ENCODE measurements at regions not wholly inside any gene's neighbourhood (a gene's known extent, or its start where the extent isn't known, plus 50 kb on each side); places are given as distances from the start of the nearest gene placed in this dataset.
A peak's percentile ranks its signal among the peaks of the same experiment; 100 is the strongest.

DNA sequence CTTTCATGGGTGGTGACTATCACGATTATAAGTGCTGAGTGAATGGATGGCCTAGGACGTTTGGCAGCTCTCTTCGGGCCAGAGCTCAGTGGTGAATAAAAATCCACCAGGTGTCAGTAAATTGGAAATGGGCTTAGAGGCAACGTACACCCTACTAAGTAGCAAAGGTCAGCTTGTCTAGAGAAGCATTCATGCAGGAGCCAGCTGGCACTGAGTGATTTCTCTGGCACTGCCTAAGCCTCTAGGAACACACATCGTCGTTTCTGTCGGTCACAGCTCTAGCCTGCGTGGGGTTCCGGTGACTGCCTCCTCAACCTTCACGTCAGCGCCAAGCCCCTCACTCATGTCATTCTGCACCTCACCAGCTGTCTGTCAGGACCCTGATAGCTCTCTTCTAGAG lies 192.4 kb upstream of the NTM start:
- TF ChIP-seq POLR2AphosphoS5 (IDR thresholded peaks at IDR 0.05) (no peak), EP300 (IDR thresholded peaks at IDR 0.05) (no peak), POLR2A (IDR thresholded peaks at IDR 0.05) (no peak)
- TF ChIP-seq, protein P1, sequence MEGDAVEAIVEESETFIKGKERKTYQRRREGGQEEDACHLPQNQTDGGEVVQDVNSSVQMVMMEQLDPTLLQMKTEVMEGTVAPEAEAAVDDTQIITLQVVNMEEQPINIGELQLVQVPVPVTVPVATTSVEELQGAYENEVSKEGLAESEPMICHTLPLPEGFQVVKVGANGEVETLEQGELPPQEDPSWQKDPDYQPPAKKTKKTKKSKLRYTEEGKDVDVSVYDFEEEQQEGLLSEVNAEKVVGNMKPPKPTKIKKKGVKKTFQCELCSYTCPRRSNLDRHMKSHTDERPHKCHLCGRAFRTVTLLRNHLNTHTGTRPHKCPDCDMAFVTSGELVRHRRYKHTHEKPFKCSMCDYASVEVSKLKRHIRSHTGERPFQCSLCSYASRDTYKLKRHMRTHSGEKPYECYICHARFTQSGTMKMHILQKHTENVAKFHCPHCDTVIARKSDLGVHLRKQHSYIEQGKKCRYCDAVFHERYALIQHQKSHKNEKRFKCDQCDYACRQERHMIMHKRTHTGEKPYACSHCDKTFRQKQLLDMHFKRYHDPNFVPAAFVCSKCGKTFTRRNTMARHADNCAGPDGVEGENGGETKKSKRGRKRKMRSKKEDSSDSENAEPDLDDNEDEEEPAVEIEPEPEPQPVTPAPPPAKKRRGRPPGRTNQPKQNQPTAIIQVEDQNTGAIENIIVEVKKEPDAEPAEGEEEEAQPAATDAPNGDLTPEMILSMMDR (IDR thresholded peaks at IDR 0.05): no peak
- Histone ChIP-seq H3K9me3 (no peaks in the 10 kb centered on the region), H3K27me3 (no peaks in the 10 kb centered on the region), H3K4me3 (no peak overlapping the region), H3K4me1 (no peaks in the 10 kb centered on the region), H3K36me3 (no peaks in the 10 kb centered on the region), H3K27ac (no peak overlapping the region)
- DNase-seq: no peak
- intact Hi-C loops (cut with DNase I; ENCODE audit: low total_unique reads): no loop called here
- 59 to 73% (median 66%) methylated on average over 11 of the region's 11 CpGs for WGBS, 5 donors

DNA sequence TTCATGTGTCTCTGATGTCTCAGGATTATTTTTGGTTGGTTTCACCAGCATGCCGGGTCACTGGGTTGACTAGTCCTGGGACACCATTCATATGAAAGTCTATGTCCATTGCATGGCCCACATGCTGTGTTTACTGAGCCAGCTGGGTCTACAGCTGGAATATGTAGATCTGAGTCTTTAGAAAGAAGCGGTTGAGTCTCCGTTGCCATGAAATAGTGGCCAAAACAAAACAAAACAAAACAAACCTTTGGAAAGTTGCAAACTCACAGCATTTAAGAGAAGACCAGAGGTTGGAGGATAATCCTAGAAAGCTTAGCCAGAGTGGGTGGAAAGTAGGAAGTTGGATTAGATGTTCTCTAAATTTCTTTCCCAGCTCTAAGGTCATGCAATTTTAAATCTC lies 191.8 kb upstream of the NTM start:
- Histone ChIP-seq H3K27ac (no peak overlapping the region), H3K4me3 (no peak overlapping the region), H3K9me3 (no peaks in the 10 kb centered on the region), H3K27me3 (no peaks in the 10 kb centered on the region), H3K36me3 (no peaks in the 10 kb centered on the region), H3K4me1 (no peaks in the 10 kb centered on the region)
- DNase-seq: peak in 1 of 2 donors; percentile 52
- intact Hi-C loops (cut with DNase I; ENCODE audit: low total_unique reads): no loop called here
- WGBS, 5 donors: 60 to 71% (median 66%) methylated on average over 3 of the region's 3 CpGs
- no peak for TF ChIP-seq POLR2AphosphoS5 (IDR thresholded peaks at IDR 0.05)
- TF ChIP-seq EP300 (IDR thresholded peaks at IDR 0.05): no peak
- TF ChIP-seq, protein P1 (IDR thresholded peaks at IDR 0.05): no peak
- TF ChIP-seq POLR2A (IDR thresholded peaks at IDR 0.05): no peak

DNA sequence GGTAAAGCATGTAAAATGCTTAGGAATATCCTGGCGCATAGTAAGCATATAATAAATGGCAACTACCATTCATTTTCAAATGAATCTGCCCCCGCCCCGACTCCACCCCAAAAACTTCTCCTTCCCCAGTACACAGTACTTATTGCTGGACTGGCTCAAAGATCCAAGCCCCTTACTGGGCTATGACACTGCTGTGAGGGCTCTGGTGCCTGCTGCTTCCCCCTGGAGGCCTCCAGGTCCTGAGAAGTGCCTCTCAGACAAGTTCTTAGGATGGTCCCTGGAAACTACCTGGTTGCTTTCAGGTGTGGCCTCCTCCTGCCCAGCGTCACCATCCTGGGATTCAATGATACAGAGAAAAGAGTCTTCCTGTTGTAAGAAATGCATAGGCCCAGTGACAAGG lies 190.6 kb upstream of the NTM start:
- no peak for DNase-seq
- no peak overlapping the region for H3K27ac ChIP-seq
- intact Hi-C loops (cut with DNase I; ENCODE audit: low total_unique reads): no loop called here
- no peak overlapping the region for H3K4me3 ChIP-seq
- no peaks in the 10 kb centered on the region for H3K27me3 ChIP-seq
- 66 to 86% (median 83%) methylated on average over 4 of the region's 4 CpGs for WGBS, 5 donors
- no peak for TF ChIP-seq EP300 (IDR thresholded peaks at IDR 0.05)
- TF ChIP-seq, protein P1 (IDR thresholded peaks at IDR 0.05): no peak
- no peak for TF ChIP-seq POLR2A (IDR thresholded peaks at IDR 0.05)
- TF ChIP-seq POLR2AphosphoS5 (IDR thresholded peaks at IDR 0.05): no peak
- H3K36me3 ChIP-seq: no peaks in the 10 kb centered on the region
- no peaks in the 10 kb centered on the region for H3K9me3 ChIP-seq
- no peaks in the 10 kb centered on the region for H3K4me1 ChIP-seq

DNA sequence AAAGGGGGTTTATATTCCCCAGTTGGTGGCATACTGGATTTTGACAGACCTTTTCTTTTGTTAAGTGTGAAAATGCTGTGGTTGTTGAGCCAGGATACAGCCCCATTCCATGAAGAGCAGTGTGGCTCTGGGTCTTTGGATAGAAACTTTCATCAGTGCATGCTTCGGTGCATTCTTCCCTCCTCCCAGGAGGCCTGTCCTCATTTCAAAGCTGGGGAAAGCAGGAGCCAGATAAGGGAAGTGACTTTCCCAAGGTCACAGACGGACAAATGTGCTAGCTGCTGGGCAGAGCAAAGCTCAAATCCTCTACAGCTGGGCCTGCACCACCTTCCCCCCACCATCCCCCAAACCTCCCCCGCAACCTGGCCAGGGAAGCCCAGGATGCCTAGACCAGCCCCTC lies 184.5 kb upstream of the NTM start:
- H3K4me3 ChIP-seq: no peak overlapping the region
- TF ChIP-seq EP300 (IDR thresholded peaks at IDR 0.05) (no peak), POLR2AphosphoS5 (IDR thresholded peaks at IDR 0.05) (no peak), POLR2A (IDR thresholded peaks at IDR 0.05) (no peak)
- TF ChIP-seq, protein P1 (IDR thresholded peaks at IDR 0.05): no peak
- no peak overlapping the region for H3K27ac ChIP-seq
- DNase-seq: no peak
- intact Hi-C loops (cut with DNase I; ENCODE audit: low total_unique reads): no loop called here
- H3K36me3 ChIP-seq: no peaks in the 10 kb centered on the region
- WGBS, 5 donors: 64 to 79% (median 68%) methylated on average over 3 of the region's 3 CpGs
- H3K4me1 ChIP-seq: no peaks in the 10 kb centered on the region
- peaks cover 0 to 4% (median 4%) of the 10 kb centered on the region in 3 donors for H3K27me3 ChIP-seq
- no peaks in the 10 kb centered on the region for H3K9me3 ChIP-seq

All from stomach (tissue), 8 donors.